CD4-positive, alpha-beta T cell treated with Interleukin-1 beta for 1 hour (primary cell): ENCODE measurements at regions not wholly inside any gene's neighbourhood (a gene's known extent, or its start where the extent isn't known, plus 50 kb on each side); places are given as distances from the start of the nearest gene placed in this dataset.

ENCODE experiments used
- DNase-seq, 2 donors: peaks; one replicate each; pipeline ENCODE4 v3.0.0-alpha.2; 2020 to 2022

GRCh38 chr20:11101696-11102095 lies 427.9 kb upstream of the JAG1 start:
- no peak for DNase-seq

GRCh38 chr20:11103866-11104265 lies 430.1 kb upstream of the JAG1 start:
- no peak for DNase-seq

- DNase-seq, result no peak
Measured at GRCh38 chr20:11108102-11108810, 434.5 kb upstream of the JAG1 start.

- no peak for DNase-seq
Measured at GRCh38 chr20:11110535-11110934, 436.7 kb upstream of the JAG1 start.

GRCh38 chr20:11111191-11111590 lies 437.4 kb upstream of the JAG1 start:
- DNase-seq, result no peak

GRCh38 chr20:11112832-11113231 lies 439.0 kb upstream of the JAG1 start:
- DNase-seq, result no peak

GRCh38 chr20:11114382-11114781 lies 440.6 kb upstream of the JAG1 start:
- no peak for DNase-seq

GRCh38 chr20:11117808-11118528 lies 444.2 kb upstream of the JAG1 start:
- DNase-seq, result no peak

- DNase-seq, result no peak
Measured at GRCh38 chr20:11118802-11119380, 445.1 kb upstream of the JAG1 start.

GRCh38 chr20:11119573-11119972 lies 445.8 kb upstream of the JAG1 start:
- no peak for DNase-seq

GRCh38 chr20:11120431-11120830 lies 446.6 kb upstream of the JAG1 start:
- no peak for DNase-seq

GRCh38 chr20:11124849-11125505 lies 451.2 kb upstream of the JAG1 start:
- DNase-seq, result no peak

GRCh38 chr20:11128220-11128718 lies 454.5 kb upstream of the JAG1 start:
- DNase-seq, result no peak

GRCh38 chr20:11128721-11129120 lies 454.9 kb upstream of the JAG1 start:
- DNase-seq, result no peak

GRCh38 chr20:11130554-11131166 lies 456.9 kb upstream of the JAG1 start:
- no peak for DNase-seq

- DNase-seq, result no peak
Measured at GRCh38 chr20:11132819-11133415, 459.1 kb upstream of the JAG1 start.

GRCh38 chr20:11136691-11137090 lies 462.9 kb upstream of the JAG1 start:
- no peak for DNase-seq

GRCh38 chr20:11137688-11138087 lies 463.9 kb upstream of the JAG1 start:
- no peak for DNase-seq

- no peak for DNase-seq
Measured at GRCh38 chr20:11140359-11140758, 466.6 kb upstream of the JAG1 start.

- DNase-seq, result no peak
Measured at GRCh38 chr20:11143481-11143880, 469.7 kb upstream of the JAG1 start.

- DNase-seq, result no peak
Measured at GRCh38 chr20:11144114-11144950, 470.5 kb upstream of the JAG1 start.

- no peak for DNase-seq
Measured at GRCh38 chr20:11145616-11146015, 471.8 kb upstream of the JAG1 start.
